ENCODE measurements at regions not wholly inside any gene's neighbourhood (a gene's known extent, or its start where the extent isn't known, plus 50 kb on each side); places are given as distances from the start of the nearest gene placed in this dataset.

DNA sequence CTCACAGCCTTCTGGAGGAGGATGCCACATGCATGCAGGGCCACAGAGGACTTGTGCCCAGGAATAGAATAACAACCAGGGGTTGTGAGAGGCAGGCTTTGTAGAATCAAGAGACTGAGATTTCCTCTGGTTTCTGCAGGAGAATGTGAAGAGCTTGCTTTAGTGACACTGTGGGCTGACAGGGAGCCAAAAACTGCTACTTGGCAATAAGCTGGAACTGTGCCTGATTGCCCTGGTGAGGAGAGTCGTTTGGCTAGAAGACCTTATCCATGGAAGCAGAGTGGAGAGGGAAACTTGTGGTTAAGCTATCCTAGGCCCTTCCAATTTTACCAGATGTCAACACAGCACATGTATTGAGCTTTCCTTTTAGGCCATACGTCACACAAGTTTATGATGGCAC is 902.1 kb downstream of the MRPL39 start:
- Histone ChIP-seq H3K18ac (ENCODE audit: low read depth, low read length) (no peak overlapping the region), H2AK9ac (replicated peaks; ENCODE audit: low read depth, low read length, poor library complexity) (no peak overlapping the region), H3K9me3 (ENCODE audit: control insufficient read depth, insufficient read depth, low read length) (peaks cover 4% of the 10 kb centered on the region), H3K4me1 (ENCODE audit: control insufficient read depth, insufficient read depth, low read length) (no peaks in the 10 kb centered on the region), H2AK5ac (ENCODE audit: low read depth, low read length) (no peak overlapping the region), H4K5ac (ENCODE audit: low read depth, low read length) (no peak overlapping the region), H2BK5ac (ENCODE audit: low read depth, low read length, poor library complexity, severe bottlenecking) (no peak overlapping the region), H2BK120ac (ENCODE audit: low read depth, low read length) (no peak overlapping the region), H3K36me3 (ENCODE audit: control insufficient read depth, insufficient read depth, low read length) (no peaks in the 10 kb centered on the region), H3K9ac (ENCODE audit: low read depth, low read length) (no peak overlapping the region), H3K56ac (ENCODE audit: extremely low read depth, insufficient read depth, low read length) (no peak overlapping the region), H2BK15ac (ENCODE audit: low read depth, low read length) (no peak overlapping the region), H4K91ac (ENCODE audit: insufficient read depth, low read depth, low read length) (no peak overlapping the region), H3K14ac (replicated peaks; ENCODE audit: low read depth, low read length) (no peak overlapping the region), H3K23ac (ENCODE audit: low read depth, low read length) (no peak overlapping the region), H2BK20ac (ENCODE audit: low read depth, low read length) (no peak overlapping the region), H3K27ac (ENCODE audit: insufficient read depth, low read length) (no peak overlapping the region), H2AFZ (replicated peaks; ENCODE audit: low read length, poor library complexity) (no peak overlapping the region), H4K20me1 (ENCODE audit: insufficient read depth, low read length) (no peaks in the 10 kb centered on the region), H3K4me3 (ENCODE audit: insufficient read depth, low read depth, low read length) (no peak overlapping the region), H3K27me3 (ENCODE audit: control insufficient read depth, insufficient read depth, low read length) (no peaks in the 10 kb centered on the region), H3K79me1 (ENCODE audit: low read depth in 1 of 2, low read length in 2 of 2) (no peaks in the 10 kb centered on the region), H3K9me1 (ENCODE audit: insufficient read depth, low read length) (no peaks in the 10 kb centered on the region), H3K4ac (ENCODE audit: low read depth, low read length) (no peak overlapping the region), H3K4me2 (ENCODE audit: low read depth, low read length) (no peak overlapping the region), H4K8ac (ENCODE audit: low read depth in 2 of 2, low read length in 2 of 2) (no peak overlapping the region)
- no peak for TF ChIP-seq SMC3 (IDR thresholded peaks at IDR 0.05; ENCODE audit: low read depth, low read length)
- TF ChIP-seq RCOR1 (IDR thresholded peaks at IDR 0.05; ENCODE audit: insufficient replicate concordance, low read length), result no peak
- no peak for TF ChIP-seq NFE2L2 (IDR thresholded peaks at IDR 0.05; ENCODE audit: low read depth, low read length)
- no peak for TF ChIP-seq BHLHE40 (IDR thresholded peaks at IDR 0.05; ENCODE audit: low read depth, low read length)
- TF ChIP-seq POLR2A (IDR thresholded peaks at IDR 0.05; ENCODE audit: low read depth, low read length), result no peak
- TF ChIP-seq MAZ (IDR thresholded peaks at IDR 0.05; ENCODE audit: borderline replicate concordance, low read depth, low read length), result no peak
- TF ChIP-seq CHD1 (IDR thresholded peaks at IDR 0.05; ENCODE audit: low read depth, low read length), result no peak
- no peak for TF ChIP-seq CEBPB (IDR thresholded peaks at IDR 0.05; ENCODE audit: low read depth, low read length)
- TF ChIP-seq RFX5 (IDR thresholded peaks at IDR 0.05; ENCODE audit: low read depth, low read length), result no peak
- no peak for TF ChIP-seq RAD21 (IDR thresholded peaks at IDR 0.05; ENCODE audit: low read length)
- TF ChIP-seq MAFK (IDR thresholded peaks at IDR 0.05; ENCODE audit: low read depth, low read length), result no peak
- TF ChIP-seq CTCF (conservative IDR thresholded peaks at IDR 0.05; ENCODE audit: low read depth, low read length), result no peak
- TF ChIP-seq, protein P1, sequence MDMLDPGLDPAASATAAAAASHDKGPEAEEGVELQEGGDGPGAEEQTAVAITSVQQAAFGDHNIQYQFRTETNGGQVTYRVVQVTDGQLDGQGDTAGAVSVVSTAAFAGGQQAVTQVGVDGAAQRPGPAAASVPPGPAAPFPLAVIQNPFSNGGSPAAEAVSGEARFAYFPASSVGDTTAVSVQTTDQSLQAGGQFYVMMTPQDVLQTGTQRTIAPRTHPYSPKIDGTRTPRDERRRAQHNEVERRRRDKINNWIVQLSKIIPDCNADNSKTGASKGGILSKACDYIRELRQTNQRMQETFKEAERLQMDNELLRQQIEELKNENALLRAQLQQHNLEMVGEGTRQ (IDR thresholded peaks at IDR 0.05; ENCODE audit: low read depth, low read length), result no peak
- TF ChIP-seq MXI1 (IDR thresholded peaks at IDR 0.05; ENCODE audit: borderline replicate concordance, low read depth, low read length), result no peak
- 67% methylated on average over 1 of the region's 2 CpGs; no CpG with 5 or more reads in 1 of the 2 experiments for WGBS, 2 experiments (ENCODE audit: extremely low coverage in 2 of 2, insufficient read length in 1 of 2)
- BruUV-seq (replicated peaks), result no TSS peak
- no peak for DNase-seq
- dilution Hi-C loops (cut with HindIII; ENCODE audit: low sequenced_read_pairs, unreplicated experiment) (no loop called here), intact Hi-C loops (cut with micrococcal nuclease) (no loop called here), in situ Hi-C loops (cut with MboI; ENCODE audit: low sequenced_read_pairs) (no loop called here)
- ChIA-PET CTCF (no interaction called here), POLR2A (ENCODE audit: unreplicated experiment) (no interaction called here)
- no peak for ATAC-seq (ENCODE audit: low read depth)

All from IMR-90 (cell line).